H1 (cell line): ENCODE measurements at regions not wholly inside any gene's neighbourhood (a gene's known extent, or its start where the extent isn't known, plus 50 kb on each side); places are given as distances from the start of the nearest gene placed in this dataset.

Experiments
- SUZ12 ChIP-seq: fragments of 200-600 bp; sonication (generic); IDR thresholded peaks from 2 replicates; pipeline ENCODE4 v1.6.1; 2012; ENCODE audit warnings: mild to moderate bottlenecking, inconsistent platforms, low read length, moderate library complexity, mixed read lengths

DNA sequence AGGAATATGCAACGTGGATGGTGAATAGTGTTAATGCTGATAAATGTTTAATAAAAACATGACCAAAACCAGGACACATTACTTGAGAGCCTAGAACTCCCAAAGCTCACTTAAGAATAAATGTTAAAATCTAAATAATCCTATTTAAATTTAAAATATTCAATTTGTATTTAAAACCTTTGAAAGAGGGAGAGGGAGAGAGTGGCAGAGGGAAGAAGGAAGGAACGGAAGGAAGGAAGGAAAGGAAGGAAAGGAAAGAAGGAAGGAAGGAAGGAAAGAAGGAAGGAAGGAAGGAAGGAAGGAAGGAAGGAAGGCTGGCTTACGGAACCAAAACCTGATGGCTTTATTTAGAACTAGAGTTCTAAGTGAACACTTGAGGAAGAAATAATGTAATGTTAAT, 324.1 kb upstream of the SYT4 start (continued):
- no peak for TF ChIP-seq SUZ12
